GM12801 (cell line): ENCODE measurements at regions not wholly inside any gene's neighbourhood (a gene's known extent, or its start where the extent isn't known, plus 50 kb on each side); places are given as distances from the start of the nearest gene placed in this dataset.

ENCODE experiments used
- TF ChIP-seq, protein P1 (sequence below): IDR thresholded peaks from one replicate; pipeline ENCODE4 v1.5.1; 2011; ENCODE audit warnings: control low read depth; ENCODE audit not compliant: insufficient read length; ENCODE audit errors: extremely low read depth

DNA sequence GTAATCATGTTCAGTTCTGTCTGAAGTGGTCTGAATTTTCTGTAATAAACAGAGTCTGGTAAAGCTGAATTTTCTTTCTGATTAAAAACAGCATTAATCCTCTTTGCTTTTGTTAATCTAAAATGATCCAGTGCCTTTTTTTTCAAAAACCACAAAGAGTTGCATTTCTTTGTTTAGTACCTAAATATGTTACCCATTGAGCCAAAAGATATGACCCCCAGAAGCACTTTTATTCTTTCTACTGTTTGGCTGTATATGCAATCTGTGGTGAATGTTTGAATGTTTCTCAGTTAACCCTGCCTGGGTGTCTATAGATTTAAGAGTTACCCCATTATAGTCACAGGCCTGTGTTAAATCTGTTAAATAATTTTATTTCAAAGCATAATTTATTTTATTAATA lies 394.8 kb downstream of the PTPRC start:
- TF ChIP-seq, protein P1, sequence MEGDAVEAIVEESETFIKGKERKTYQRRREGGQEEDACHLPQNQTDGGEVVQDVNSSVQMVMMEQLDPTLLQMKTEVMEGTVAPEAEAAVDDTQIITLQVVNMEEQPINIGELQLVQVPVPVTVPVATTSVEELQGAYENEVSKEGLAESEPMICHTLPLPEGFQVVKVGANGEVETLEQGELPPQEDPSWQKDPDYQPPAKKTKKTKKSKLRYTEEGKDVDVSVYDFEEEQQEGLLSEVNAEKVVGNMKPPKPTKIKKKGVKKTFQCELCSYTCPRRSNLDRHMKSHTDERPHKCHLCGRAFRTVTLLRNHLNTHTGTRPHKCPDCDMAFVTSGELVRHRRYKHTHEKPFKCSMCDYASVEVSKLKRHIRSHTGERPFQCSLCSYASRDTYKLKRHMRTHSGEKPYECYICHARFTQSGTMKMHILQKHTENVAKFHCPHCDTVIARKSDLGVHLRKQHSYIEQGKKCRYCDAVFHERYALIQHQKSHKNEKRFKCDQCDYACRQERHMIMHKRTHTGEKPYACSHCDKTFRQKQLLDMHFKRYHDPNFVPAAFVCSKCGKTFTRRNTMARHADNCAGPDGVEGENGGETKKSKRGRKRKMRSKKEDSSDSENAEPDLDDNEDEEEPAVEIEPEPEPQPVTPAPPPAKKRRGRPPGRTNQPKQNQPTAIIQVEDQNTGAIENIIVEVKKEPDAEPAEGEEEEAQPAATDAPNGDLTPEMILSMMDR: no peak

DNA sequence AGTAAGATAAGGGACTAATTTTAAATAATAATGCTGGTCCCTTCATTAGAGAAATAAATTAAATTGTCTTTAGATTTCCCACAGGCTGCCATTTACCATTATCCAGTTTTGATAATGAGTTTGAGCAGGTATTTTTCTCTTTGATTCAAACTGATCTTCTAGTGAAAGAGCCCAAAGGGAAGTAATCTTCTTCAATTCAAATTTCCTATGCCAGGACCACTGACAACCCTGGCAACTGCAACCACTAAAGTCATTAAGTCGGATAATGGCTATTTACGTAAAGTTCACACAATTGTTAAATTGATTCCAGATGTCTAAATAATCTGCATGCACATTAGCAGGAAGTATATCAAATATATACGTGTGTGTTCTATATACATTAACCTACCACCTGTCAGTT lies 399.3 kb downstream of the PTPRC start:
- TF ChIP-seq, protein P1: no peak

DNA sequence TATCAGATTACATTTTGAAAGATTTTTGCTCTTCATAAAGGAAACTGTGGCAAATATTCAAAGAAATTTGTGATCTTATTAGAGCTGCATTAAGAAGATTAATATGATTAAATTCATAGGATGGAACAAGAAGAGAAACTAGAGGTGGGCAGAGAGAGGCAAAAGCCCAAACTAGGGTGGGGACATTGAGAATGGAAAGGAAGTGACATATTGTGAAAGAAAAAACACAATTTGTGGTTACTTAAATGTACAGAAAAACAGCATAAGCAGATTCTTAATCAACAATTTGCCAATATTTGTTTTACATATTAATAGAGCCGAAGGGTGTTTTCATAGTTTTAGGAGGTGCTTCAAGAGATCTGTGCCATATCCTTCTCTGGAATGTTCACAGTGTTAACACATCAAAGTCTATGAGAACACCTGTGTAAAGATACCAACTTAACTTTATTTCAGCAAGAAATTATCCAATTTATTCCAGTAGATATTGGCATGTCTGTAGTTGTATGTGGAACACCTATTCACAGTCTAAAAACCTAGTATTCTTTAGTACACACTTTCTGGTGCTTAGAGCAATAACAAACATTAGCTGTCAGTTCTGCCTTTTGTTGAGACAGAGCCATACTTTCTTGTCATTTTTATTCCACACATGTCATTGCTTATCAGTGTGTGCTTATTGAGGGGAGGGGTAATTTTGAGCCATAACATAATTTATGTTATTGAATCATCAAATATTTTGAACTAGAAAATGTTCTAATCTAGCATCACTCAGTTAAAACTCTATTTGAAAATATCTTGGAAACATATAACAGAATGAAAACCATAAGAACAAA lies 401.5 kb downstream of the PTPRC start:
- TF ChIP-seq, protein P1: no peak

DNA sequence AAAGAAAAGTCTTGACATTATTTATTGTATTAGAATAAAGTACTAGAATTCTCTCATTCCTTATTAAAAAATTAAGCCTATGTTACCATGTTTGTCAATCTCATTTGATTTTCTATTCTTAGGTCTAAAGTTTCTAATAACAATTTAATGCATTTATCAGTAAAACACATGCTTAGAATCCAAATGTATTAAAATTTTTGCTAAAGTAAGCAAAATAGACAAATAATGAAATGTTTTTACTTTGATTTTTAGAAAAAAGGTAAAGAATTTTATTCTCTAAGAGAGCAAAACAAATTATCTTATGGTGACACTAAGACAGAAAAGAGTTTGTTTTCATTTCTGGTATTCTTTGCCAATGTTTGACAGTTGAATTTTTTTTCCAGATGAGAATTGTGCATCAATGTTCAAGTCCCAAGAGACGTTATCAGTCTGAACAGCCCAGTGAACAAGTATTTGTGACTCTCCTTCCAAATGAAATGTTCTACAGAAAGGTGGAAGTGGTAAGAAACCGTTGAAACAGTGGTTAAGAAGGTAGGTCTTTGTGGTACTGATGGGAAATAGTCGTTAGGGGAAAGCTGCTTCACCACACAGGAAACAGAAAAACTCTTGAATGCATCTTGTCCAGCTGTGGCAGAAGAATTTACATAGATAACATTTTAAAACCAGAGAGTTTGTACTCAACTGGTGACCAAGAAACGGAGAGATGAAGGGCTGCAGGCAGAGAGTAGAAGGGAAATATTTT lies 402.5 kb downstream of the PTPRC start:
- TF ChIP-seq, protein P1: no peak

DNA sequence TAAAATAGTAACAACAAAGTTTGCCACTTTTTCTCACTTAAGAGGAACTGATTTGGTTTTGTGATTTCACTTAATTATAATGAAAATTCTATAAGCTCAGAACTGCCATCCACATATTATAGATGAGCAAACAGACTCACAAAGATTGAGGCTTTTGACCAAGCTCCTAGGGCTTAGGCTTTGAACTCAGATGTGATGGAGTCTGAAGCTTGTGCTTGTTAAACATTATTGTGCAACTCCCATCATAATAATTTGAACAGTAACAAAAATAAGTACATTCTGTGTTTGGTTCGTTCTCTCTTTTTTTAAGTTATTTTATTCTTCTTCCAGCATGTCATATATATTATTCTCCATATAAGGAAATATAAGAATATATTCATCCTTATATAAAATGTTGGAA lies 403.4 kb downstream of the PTPRC start:
- TF ChIP-seq, protein P1: no peak

DNA sequence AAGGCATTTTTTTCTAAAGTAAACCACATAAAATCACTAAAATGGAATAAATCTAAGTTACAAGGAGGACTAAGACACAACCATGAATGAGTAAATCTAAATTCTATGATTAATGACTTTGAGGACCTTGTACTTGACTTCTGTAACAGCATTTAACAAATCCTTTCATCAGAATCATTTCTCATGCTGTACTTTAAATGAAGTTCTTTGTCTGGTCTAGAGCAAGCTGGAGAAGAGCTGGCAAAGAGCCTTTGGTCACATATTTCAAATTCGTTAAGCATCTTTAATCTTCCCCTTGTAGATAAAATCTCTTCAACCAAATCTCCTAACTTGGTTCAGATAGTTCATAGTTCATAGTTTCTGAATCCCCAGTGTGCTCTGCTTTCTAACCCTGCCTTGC lies 405.4 kb downstream of the PTPRC start:
- TF ChIP-seq, protein P1: no peak

DNA sequence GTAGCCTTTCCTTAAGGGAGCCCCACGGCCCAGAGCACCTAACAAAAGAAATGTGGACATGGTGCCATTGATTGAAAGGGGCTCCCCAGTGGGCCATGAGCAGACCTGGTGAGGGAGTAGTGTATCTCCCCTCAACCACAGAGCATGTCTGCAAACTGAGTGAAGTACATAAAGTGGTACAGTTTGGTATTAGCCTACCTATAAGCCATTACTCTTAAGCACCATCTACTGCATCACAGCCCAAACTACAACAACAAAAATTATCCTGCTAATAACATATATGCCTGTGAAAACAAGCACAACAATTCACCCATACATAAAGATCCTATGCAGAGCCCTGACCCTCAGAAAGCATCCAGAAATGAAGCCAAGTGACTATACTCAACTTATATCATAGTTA lies 407.8 kb downstream of the PTPRC start:
- TF ChIP-seq, protein P1: no peak
